NB4 (cell line): ENCODE measurements at regions not wholly inside any gene's neighbourhood (a gene's known extent, or its start where the extent isn't known, plus 50 kb on each side); places are given as distances from the start of the nearest gene placed in this dataset.

Source experiments
- CTCF ChIP-seq: IDR thresholded peaks from one replicate; pipeline ENCODE4 v1.5.1; 2012; ENCODE audit warnings: low read depth, low read length
- POLR2A ChIP-seq: IDR thresholded peaks from 2 replicates; pipeline ENCODE4 v1.6.1; 2011; ENCODE audit warnings: mild to moderate bottlenecking; ENCODE audit not compliant: insufficient read length; ENCODE audit errors: extremely low read depth

GRCh38 chr12:11563785-11564739 lies 85.4 kb upstream of the ETV6 start:
- no peak for TF ChIP-seq CTCF
- TF ChIP-seq POLR2A: no peak
